Head of caudate nucleus (tissue), 42 donors: ENCODE measurements at regions not wholly inside any gene's neighbourhood (a gene's known extent, or its start where the extent isn't known, plus 50 kb on each side); places are given as distances from the start of the nearest gene placed in this dataset.
"Not testable (repeated sequence)": the region's sequence is repeated elsewhere in the genome, so short reads cannot be mapped to it uniquely, and the experiment has no call there.

Experiments used
- DNase-seq, 42 donors: peaks; one replicate each; pipeline versions ENCODE4 v3.0.0 to v3.0.0-alpha.2; 2020 to 2021; ENCODE audit warnings: mixed read lengths in 7 of 42
- intact Hi-C: fragments of 100-400 bp; cut with DNase I; formaldehyde crosslinking; loops from one replicate; pipeline ENCODE4 v1.15.0; 2022

DNA sequence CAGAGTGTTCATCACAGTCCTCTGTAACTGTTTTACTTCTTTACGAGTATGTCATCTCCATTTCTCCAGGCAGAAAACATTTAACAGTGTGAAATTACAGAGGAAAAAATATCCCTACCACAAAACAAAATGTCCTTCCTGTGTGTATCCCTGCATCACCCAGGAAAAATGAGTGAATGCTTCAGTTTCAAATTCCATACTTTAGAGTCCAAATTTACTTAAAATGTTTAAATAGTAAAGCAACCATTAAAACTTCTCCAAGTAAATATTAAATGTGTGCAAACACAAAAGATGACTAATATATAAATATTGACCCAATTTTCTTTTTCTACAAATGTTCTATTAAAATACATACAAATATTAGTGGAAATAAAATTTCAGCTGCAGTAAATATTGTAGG, 1016.6 kb upstream of the PCDH20 start:
- intact Hi-C loops, result no loop called here
- no peak for DNase-seq

- intact Hi-C loops, result no loop called here
- DNase-seq, result no peak
Observed at GRCh38 chr13:62431852-62432251, 1016.2 kb upstream of the PCDH20 start.

GRCh38 chr13:62418872-62419271, 1003.2 kb upstream of the PCDH20 start:
- DNase-seq, result no peak
- intact Hi-C loops, result no loop called here

GRCh38 chr13:62418376-62418775, 1002.7 kb upstream of the PCDH20 start:
- no peak for DNase-seq
- intact Hi-C loops, result no loop called here

DNA sequence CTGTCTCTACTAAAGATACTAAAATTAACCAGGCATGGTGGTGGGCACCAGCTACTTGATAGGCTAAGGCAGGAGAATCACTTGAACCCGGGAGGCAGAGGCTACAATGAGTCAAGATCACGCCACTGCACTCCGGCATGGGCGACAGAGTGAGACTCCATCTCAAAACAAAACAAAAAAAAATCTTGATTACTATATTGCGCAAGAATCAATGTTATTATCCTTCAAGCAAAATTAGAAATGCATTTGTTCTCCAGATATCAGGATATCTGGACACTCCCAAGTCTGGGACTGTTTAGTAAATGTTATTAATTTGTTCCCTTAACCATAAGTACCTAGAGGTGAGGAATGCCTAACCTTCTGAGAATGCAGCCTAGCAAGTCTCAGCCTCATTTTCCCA, 992.2 kb upstream of the PCDH20 start:
- DNase-seq, result no peak
- intact Hi-C loops, result no loop called here

DNA sequence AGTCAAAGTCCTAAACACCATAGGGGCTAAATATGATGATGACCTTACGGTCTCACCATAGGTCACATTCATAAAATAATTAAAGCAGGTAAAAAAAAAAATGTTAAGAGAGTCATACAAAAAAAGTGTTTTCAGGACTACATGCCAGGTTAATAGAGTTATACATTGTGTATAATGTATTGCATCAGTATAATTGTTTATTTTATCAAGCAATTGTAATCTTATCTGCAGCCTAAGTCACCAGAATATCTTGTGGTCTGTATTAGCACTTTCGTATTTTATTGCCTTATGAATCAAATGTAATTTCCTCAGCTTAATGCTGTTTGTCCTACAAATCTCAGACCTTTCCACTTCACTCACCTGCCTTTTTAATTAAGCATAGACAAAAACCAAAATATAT, 972.9 kb upstream of the PCDH20 start:
- DNase-seq, result no peak
- intact Hi-C loops, result no loop called here

GRCh38 chr13:62387647-62388046, 972.0 kb upstream of the PCDH20 start:
- no peak for DNase-seq
- intact Hi-C loops, result no loop called here

DNA sequence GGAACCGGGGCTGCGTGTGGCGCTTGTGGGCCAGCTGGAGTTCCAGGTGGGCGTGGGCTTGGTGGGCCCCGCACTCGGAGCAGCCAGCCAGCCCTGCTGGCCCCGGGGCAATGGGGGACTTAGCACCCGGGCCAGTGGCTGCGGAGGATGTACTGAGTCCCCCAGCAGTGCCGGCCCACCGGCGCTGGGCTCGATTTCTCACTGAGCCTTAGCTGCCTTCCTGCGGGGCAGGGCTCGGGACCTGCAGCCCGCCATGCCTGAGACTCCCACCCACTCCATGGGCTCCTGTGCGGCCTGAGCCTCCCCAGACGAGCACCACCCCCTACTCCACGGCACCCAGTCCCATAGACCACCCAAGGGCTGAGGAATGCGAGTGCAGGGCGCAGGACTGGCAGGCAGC, 963.6 kb upstream of the PCDH20 start:
- DNase-seq, intact Hi-C loops: not testable (repeated sequence)

DNA sequence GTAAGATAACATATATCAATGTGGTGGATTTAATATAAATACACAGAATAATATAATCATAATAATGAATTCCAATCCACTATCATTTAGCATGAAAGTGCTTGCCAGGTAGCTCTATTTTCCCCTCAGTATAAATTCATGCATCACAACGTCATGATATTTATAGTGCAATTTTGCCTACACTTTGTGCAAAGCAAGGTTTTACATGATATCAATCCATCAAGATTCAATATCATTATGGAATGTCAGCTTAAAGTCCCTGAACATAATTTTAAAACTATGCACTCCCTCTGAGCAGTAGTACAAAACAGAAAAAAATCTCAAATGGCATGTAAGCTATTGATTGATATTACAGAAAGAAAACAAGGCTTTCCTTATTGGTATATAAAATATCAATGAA, 962.2 kb upstream of the PCDH20 start:
- intact Hi-C loops, result no loop called here
- DNase-seq, result no peak

DNA sequence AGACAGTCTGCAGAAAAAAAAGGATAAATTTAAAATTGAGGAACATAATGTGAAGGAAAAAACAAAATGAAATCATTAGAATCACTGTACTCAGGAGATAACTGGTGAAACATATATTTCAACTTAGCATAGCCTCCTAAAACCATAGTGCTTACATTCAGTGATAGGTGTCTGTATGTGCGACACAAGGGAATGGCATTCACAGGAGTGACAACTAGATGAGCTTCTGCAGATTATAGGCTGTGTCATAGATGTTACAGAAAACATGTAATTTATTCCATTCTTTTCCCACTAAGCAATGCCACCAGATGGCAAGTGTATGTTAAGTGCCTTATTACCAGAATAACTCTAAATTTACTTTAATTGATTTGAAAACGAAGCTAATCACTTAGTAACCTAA, 960.0 kb upstream of the PCDH20 start:
- intact Hi-C loops, result no loop called here
- no peak for DNase-seq

- no peak for DNase-seq
- intact Hi-C loops, result no loop called here
Observed at GRCh38 chr13:62371737-62372136, 956.1 kb upstream of the PCDH20 start.

- DNase-seq, intact Hi-C loops: not testable (repeated sequence)
Observed at GRCh38 chr13:62367971-62368370, 952.3 kb upstream of the PCDH20 start.

DNA sequence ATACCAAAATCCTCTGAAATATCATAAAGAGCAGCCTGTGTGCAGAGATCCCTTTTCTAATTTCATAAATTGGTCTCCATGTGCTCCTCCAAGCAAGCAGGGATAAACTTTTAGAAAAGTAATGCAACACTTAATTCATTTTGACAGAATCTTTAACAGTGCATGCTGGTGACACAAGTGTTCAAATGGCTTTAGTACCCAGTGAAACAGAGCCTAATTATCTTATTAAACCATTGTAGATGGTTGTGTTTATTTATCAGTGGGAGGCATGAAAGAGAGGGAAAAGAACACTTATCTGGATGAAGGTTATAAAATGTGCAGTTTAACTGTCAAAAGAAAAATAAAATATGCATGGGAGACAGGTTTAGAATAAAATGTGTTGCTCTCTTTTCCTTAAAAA, 945.0 kb upstream of the PCDH20 start:
- intact Hi-C loops, result no loop called here
- no peak for DNase-seq

- intact Hi-C loops, result no loop called here
- DNase-seq, result no peak
Observed at GRCh38 chr13:62358646-62358932, 942.9 kb upstream of the PCDH20 start.

DNA sequence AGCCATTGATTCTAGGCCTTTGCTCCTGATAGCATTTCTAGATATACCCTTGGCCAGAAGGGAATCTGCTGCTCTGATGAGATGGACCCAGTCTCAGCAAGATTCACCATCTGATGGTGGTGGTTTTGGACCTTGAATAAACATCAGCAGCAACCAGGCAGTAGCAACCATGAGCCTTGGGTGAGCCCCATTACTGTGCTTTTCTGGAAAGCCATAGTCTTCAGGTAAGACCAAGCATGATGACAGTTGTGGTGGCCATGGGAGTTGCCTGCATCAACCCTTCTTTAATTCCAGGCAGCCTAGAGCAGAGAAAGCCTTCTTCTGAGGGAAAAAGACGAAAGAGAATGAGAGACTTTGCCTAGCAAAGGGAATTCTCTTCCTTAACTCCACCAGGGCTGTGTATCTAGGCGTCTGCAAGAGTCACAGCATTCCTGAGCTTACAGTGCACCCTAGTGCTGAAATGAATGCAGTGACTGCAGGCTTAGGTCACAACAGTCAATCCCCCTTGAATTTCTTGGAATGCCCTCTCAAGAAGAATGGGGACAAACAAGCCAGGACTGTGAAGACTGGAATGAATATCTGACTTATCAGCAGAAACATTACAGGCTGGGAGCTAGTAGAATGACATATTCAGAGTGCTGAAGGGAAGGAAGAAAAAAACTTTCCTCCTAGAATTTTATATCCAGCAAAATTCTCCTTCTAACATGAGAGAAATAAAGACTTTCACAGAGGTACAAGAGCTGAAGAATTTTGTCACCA, 942.4 kb upstream of the PCDH20 start:
- peak in 2 of 42 donors; percentile 14 to 19 for DNase-seq
- intact Hi-C loops, result no loop called here

DNA sequence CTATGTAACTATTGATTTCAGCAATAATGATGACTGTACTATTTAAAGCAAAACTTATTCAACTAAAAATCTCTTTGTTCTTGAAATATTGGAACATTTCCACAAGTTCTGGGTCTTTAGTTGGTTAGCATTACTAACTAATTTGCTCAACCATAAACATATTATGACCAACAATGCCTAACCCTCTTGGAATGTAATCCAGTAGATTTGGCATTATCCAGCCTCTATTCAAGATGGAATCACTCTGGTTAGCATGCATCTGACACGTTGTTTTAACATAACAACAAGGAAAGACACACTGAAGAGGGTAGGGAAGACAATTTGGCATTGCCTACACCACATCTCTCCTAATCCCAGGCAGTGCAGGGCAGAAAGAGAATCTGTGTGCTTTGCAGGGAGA, 941.3 kb upstream of the PCDH20 start:
- intact Hi-C loops, result no loop called here
- DNase-seq, result no peak

DNA sequence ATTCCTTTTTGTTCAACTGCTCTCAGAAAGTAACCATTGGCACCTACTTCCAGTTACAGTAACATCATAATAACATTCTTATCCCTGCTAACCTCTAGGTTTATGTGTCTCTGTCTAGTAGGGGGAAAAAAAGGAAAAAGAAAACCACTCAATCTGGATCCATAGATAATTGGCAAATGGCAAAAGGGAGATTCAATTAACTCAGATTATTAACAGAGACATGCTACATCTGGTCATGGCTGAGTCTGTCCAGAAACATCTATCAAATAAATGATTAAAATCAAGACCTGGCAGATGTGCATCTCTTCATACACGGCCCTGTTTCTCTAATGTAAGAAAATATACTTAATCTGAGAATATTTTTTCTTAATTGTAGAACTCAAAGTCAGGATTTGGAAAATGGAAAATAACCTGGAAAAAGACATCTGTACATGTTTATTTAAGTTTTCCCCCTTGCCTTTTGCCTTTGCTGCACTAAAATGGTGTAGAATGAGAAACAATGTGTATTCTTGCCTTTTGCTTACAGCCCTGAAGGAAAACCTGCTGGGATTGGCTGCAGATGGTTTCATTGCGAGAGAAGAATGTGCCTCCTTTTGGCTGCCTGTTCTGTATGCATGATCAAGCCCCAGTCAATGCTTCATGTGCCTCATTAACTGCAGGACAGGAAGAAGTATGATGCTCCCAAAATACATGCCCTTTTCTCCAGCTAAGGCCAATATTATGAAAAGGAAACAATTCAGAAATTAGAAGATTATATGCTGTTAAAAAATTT, 921.6 kb upstream of the PCDH20 start:
- no peak for DNase-seq
- intact Hi-C loops, result no loop called here

- no peak for DNase-seq
- intact Hi-C loops, result no loop called here
Observed at GRCh38 chr13:62336507-62336906, 920.9 kb upstream of the PCDH20 start.

DNA sequence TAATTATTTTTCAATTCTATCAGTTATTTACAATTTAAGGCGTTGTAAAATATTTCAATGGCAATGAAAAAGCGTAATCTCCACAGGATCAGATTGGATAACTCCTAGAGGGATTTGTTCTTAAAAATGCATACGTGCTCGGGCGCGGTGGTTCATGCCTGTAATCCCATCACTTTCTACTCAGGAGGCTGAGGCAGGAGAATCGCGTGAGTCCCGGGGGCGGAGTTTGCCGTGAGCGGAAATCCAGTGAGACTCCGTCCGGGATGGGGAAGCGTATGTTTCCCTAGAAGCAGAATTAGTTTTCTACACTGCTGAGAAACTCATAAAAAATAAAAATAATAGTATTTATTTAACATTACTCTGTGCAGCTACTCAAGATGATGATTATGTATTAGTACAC, 917.8 kb upstream of the PCDH20 start:
- no peak for DNase-seq
- intact Hi-C loops, result no loop called here

DNA sequence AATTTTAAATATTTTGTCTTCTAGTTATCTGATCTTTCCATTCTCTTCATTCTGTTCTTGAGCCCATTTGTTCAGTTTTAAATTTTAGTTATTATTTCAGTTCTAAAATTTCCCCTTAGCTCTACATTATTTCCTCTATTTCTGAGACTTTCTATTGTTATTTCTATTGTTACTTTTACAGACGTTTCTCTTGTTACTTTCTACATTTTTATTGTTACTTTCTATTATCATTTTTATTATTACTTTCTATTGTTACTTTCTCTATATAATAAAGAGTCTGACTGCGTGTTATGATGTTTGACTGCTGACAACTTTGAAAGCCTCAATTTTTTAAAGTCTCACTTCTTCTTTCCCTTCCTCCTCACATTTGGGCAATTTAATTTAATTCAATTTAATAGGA, 915.7 kb upstream of the PCDH20 start:
- intact Hi-C loops, result no loop called here

DNA sequence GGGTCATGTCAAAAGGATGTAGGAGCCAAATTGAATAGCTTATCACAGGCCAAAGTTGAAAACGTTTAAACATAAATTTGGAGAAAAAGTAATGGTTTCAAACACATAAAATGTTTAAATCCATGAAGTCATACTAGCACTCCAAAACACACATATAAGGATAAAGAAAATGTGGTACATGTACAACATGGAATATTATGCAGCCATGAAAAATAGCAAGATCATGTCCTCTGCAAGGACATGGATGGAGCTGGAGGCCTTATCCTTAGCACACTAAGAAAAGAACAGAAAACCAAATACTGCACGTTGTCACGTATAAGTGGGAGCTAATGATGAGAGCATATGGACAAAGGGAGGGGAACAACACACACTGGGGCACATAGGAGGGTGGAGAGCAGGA, 911.7 kb upstream of the PCDH20 start:
- intact Hi-C loops, result no loop called here
- no peak for DNase-seq

More for the DNA sequence above, 915.7 kb upstream of the PCDH20 start:
- DNase-seq, result no peak
